Sigmoid colon (tissue), 3 donors: ENCODE measurements at regions not wholly inside any gene's neighbourhood (a gene's known extent, or its start where the extent isn't known, plus 50 kb on each side); places are given as distances from the start of the nearest gene placed in this dataset.

Experiments
- CTCF ChIP-seq, 4 experiments: fragments of 450-650 bp in 3 of 4; fragments of 200-600 bp in 1 of 4; IDR thresholded peaks; one replicate each; pipeline ENCODE4 v1.5.1; 2016 to 2019; ENCODE audit warnings: antibody characterized with exemption in 4 of 4, mild to moderate bottlenecking in 3 of 4, moderate library complexity in 2 of 4
- POLR2A ChIP-seq, 2 donors: fragments of 450-650 bp; IDR thresholded peaks; one replicate each; pipeline ENCODE4 v1.6.1; 2016; ENCODE audit warnings: antibody characterized with exemption in 2 of 2, mild to moderate bottlenecking in 2 of 2, moderate library complexity in 2 of 2

- TF ChIP-seq CTCF (IDR thresholded peaks at IDR 0.05) (no peak), POLR2A (IDR thresholded peaks at IDR 0.05) (no peak)
Measured at GRCh38 chr3:150330174-150330573, 77.9 kb upstream of the TSC22D2 start.
